C4-2B (cell line): ENCODE measurements at regions not wholly inside any gene's neighbourhood (a gene's known extent, or its start where the extent isn't known, plus 50 kb on each side); places are given as distances from the start of the nearest gene placed in this dataset.

Experiments
- H3K27ac ChIP-seq: fragments of 450-650 bp; 2 replicates; pipeline ENCODE4 v1.5.1; 2017
- CTCF ChIP-seq: fragments of 450-650 bp; conservative IDR thresholded peaks from 2 replicates; pipeline ENCODE4 v1.5.1; 2017; ENCODE audit warnings: mild to moderate bottlenecking
- ZFX ChIP-seq: fragments of 450-650 bp; IDR thresholded peaks from 2 replicates; pipeline ENCODE4 v1.6.1; 2017

GRCh38 chr5:34499001-34499734, 157.0 kb upstream of the RAI14 start:
- TF ChIP-seq ZFX: no peak
- H3K27ac ChIP-seq: no peak overlapping the region

- TF ChIP-seq ZFX: no peak
- no peak for TF ChIP-seq CTCF
- H3K27ac ChIP-seq: no peak overlapping the region
Observed at GRCh38 chr5:34500236-34500847, 155.8 kb upstream of the RAI14 start.

- no peak for TF ChIP-seq CTCF
- TF ChIP-seq ZFX: no peak
- H3K27ac ChIP-seq: no peak overlapping the region
Observed at GRCh38 chr5:34501016-34501415, 155.1 kb upstream of the RAI14 start.

GRCh38 chr5:34501840-34502239, 154.3 kb upstream of the RAI14 start:
- H3K27ac ChIP-seq: no peak overlapping the region
- no peak for TF ChIP-seq CTCF
- no peak for TF ChIP-seq ZFX

- no peak overlapping the region for H3K27ac ChIP-seq
Observed at GRCh38 chr5:34502581-34502980, 153.5 kb upstream of the RAI14 start.

GRCh38 chr5:34503379-34504253, 152.5 kb upstream of the RAI14 start:
- TF ChIP-seq ZFX (no peak), CTCF (no peak)
- H3K27ac ChIP-seq: no peak overlapping the region

More at GRCh38 chr5:34502581-34502980, 153.5 kb upstream of the RAI14 start:
- TF ChIP-seq ZFX (no peak), CTCF (no peak)

GRCh38 chr5:34504967-34505366, 151.2 kb upstream of the RAI14 start:
- TF ChIP-seq ZFX (no peak), CTCF (no peak)
- no peak overlapping the region for H3K27ac ChIP-seq
